ENCODE measurements at regions not wholly inside any gene's neighbourhood (a gene's known extent, or its start where the extent isn't known, plus 50 kb on each side); places are given as distances from the start of the nearest gene placed in this dataset.

DNA sequence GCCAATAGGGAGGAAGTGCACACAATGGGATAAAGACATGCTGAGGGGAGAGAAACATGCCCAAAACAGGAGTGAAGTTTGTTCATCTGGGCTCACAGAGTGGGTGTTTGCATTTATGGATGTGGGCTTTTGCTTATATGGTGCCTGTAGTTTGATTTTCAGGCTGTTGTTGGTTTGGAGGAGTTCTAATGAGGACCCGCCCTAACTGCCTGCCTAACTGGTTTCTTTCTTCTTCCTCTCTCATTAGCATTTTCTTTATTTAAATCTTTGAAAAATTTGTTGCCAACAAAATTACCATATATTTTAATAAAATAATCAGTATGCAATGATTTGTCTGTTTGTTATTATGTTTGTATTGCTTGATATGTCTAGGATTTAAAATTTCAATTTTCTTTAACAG is 1965.8 kb downstream of the C4orf33 start:
- TF ChIP-seq CTCF (IDR thresholded peaks at IDR 0.05): no peak
- Mint-ChIP-seq H3K27me3 (ENCODE audit: unreplicated experiment) (no peaks in the 10 kb centered on the region), H3K27ac (ENCODE audit: unreplicated experiment) (no peak overlapping the region), H3K4me1 (ENCODE audit: unreplicated experiment) (no peaks in the 10 kb centered on the region), H3K9me3 (ENCODE audit: unreplicated experiment) (peaks cover 12% of the 10 kb centered on the region), H3K36me3 (ENCODE audit: unreplicated experiment) (no peaks in the 10 kb centered on the region), H3K4me3 (ENCODE audit: unreplicated experiment) (no peak overlapping the region)
- no peak for DNase-seq (ENCODE audit: extremely low spot score, unreplicated experiment)

DNA sequence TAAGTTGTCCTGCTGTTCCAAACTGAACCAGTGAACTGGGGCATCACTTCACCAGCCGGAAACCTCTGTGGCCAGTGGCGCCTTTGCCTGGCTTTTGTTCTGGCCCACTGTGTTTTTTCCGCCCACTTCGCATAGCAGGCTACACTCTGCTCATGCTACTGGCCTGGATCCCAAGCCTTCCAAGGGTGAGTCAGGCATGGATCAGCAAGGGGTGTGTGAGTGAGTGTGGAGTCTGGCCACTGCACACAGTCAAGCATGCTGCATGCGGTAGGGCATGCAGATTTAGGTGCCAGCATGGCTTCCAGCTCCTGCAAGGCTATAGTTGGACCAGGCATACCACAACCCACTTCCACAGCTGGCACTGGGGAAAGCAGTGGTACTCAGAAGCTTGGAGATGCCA is 1967.9 kb downstream of the C4orf33 start:
- no peak for DNase-seq (ENCODE audit: extremely low spot score, unreplicated experiment)
- Mint-ChIP-seq H3K36me3 (ENCODE audit: unreplicated experiment) (no peaks in the 10 kb centered on the region), H3K9me3 (ENCODE audit: unreplicated experiment) (peaks cover 12% of the 10 kb centered on the region), H3K4me3 (ENCODE audit: unreplicated experiment) (no peak overlapping the region), H3K27ac (ENCODE audit: unreplicated experiment) (no peak overlapping the region), H3K4me1 (ENCODE audit: unreplicated experiment) (no peaks in the 10 kb centered on the region), H3K27me3 (ENCODE audit: unreplicated experiment) (no peaks in the 10 kb centered on the region)
- no peak for TF ChIP-seq CTCF (IDR thresholded peaks at IDR 0.05)

DNA sequence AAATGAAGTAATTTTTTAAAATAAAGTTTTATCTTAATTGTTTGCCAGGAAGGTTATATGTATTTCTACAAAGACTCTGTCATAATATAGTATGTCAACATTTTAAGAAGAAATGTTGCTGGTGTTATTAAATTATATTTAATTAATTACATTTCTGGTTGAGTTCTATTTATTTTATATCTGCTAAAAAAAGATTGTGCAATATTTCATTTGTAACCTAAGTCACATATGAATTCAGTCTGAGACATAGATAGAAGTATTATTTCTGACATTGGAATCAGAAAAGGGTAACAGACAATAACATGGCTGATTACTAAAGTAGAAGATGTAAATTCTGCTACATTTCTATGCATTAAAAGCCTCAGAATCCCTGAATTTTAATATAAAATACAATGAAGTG is 1985.1 kb downstream of the C4orf33 start:
- no peaks in the 10 kb centered on the region for H3K4me1 Mint-ChIP-seq (ENCODE audit: unreplicated experiment)
- TF ChIP-seq CTCF (IDR thresholded peaks at IDR 0.05): no peak
- peaks cover 2% of the 10 kb centered on the region for H3K27me3 Mint-ChIP-seq (ENCODE audit: unreplicated experiment)
- no peak for DNase-seq (ENCODE audit: extremely low spot score, unreplicated experiment)
- H3K9me3 Mint-ChIP-seq (ENCODE audit: unreplicated experiment): no peaks in the 10 kb centered on the region
- no peaks in the 10 kb centered on the region for H3K36me3 Mint-ChIP-seq (ENCODE audit: unreplicated experiment)
- H3K4me3 Mint-ChIP-seq (ENCODE audit: unreplicated experiment): no peak overlapping the region
- no peak overlapping the region for H3K27ac Mint-ChIP-seq (ENCODE audit: unreplicated experiment)

DNA sequence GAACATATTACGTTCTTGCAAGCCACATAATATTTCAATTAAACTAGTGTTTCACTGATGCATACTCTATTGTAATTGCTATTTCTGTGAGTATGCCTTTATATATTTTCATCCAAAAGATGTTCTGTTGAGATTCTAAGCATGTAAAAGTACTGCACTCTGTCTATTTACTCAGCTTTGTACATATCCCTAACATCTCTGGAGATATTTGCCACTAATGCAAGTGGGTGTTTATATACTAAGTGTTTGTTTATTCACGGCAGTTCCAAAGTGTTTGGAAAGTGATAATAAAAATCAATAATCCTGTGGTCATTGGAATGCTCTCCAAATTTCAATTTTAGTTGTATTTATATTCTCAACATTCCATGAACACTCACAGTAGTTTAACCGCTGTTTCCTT is 1989.0 kb downstream of the C4orf33 start:
- H3K27ac Mint-ChIP-seq (ENCODE audit: unreplicated experiment): no peak overlapping the region
- H3K27me3 Mint-ChIP-seq (ENCODE audit: unreplicated experiment): peaks cover 3% of the 10 kb centered on the region
- no peak for TF ChIP-seq CTCF (IDR thresholded peaks at IDR 0.05)
- no peak overlapping the region for H3K4me3 Mint-ChIP-seq (ENCODE audit: unreplicated experiment)
- no peaks in the 10 kb centered on the region for H3K9me3 Mint-ChIP-seq (ENCODE audit: unreplicated experiment)
- no peaks in the 10 kb centered on the region for H3K4me1 Mint-ChIP-seq (ENCODE audit: unreplicated experiment)
- DNase-seq (ENCODE audit: extremely low spot score, unreplicated experiment): no peak
- no peaks in the 10 kb centered on the region for H3K36me3 Mint-ChIP-seq (ENCODE audit: unreplicated experiment)

DNA sequence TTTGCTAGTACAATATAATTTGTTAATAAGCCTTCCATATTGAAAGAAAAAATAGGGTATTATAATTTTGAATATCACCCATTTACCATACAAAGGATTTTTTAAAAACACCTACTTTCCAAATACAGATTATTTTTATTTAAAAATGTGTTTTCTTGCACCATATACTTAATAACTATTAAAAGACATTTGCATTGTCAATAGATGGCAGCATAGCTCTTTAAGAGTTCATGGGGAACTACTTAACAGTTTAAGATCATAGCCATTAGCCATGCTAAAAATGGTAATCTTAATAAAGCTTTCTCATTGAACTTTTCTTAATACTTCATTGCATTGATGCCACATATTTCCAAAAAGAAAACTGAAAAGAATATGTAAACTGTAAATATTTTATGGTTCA is 1995.9 kb downstream of the C4orf33 start:
- H3K4me1 Mint-ChIP-seq (ENCODE audit: unreplicated experiment): no peaks in the 10 kb centered on the region
- H3K4me3 Mint-ChIP-seq (ENCODE audit: unreplicated experiment): no peak overlapping the region
- H3K36me3 Mint-ChIP-seq (ENCODE audit: unreplicated experiment): no peaks in the 10 kb centered on the region
- peaks cover 4% of the 10 kb centered on the region for H3K27me3 Mint-ChIP-seq (ENCODE audit: unreplicated experiment)
- H3K9me3 Mint-ChIP-seq (ENCODE audit: unreplicated experiment): no peaks in the 10 kb centered on the region
- peak; percentile 66 for TF ChIP-seq CTCF (IDR thresholded peaks at IDR 0.05)
- H3K27ac Mint-ChIP-seq (ENCODE audit: unreplicated experiment): no peak overlapping the region
- no peak for DNase-seq (ENCODE audit: extremely low spot score, unreplicated experiment)
